ENCODE measurements at regions not wholly inside any gene's neighbourhood (a gene's known extent, or its start where the extent isn't known, plus 50 kb on each side); places are given as distances from the start of the nearest gene placed in this dataset.

- DNase-seq (ENCODE audit: low read depth), result no peak
- no peak overlapping the region for H3K4me3 ChIP-seq (ENCODE audit: low read depth, low read length)
- no peak for TF ChIP-seq CTCF (IDR thresholded peaks at IDR 0.05; ENCODE audit: insufficient read depth, low read depth, low read length, missing control alignments)
Measured at GRCh38 chr13:63586467-63586866, 2170.8 kb upstream of the PCDH20 start.

- no peak for DNase-seq (ENCODE audit: low read depth)
- TF ChIP-seq CTCF (IDR thresholded peaks at IDR 0.05; ENCODE audit: insufficient read depth, low read depth, low read length, missing control alignments), result no peak
- H3K4me3 ChIP-seq (ENCODE audit: low read depth, low read length), result no peak overlapping the region
Measured at GRCh38 chr13:63578796-63579195, 2163.1 kb upstream of the PCDH20 start.

- DNase-seq (ENCODE audit: low read depth), result no peak
- H3K4me3 ChIP-seq (ENCODE audit: low read depth, low read length), result no peak overlapping the region
- no peak for TF ChIP-seq CTCF (IDR thresholded peaks at IDR 0.05; ENCODE audit: insufficient read depth, low read depth, low read length, missing control alignments)
Measured at GRCh38 chr13:63567031-63567430, 2151.4 kb upstream of the PCDH20 start.

GRCh38 chr13:63554157-63554556, 2138.5 kb upstream of the PCDH20 start:
- TF ChIP-seq CTCF (IDR thresholded peaks at IDR 0.05; ENCODE audit: insufficient read depth, low read depth, low read length, missing control alignments), result no peak
- no peak overlapping the region for H3K4me3 ChIP-seq (ENCODE audit: low read depth, low read length)
- DNase-seq (ENCODE audit: low read depth), result no peak

- no peak for TF ChIP-seq CTCF (IDR thresholded peaks at IDR 0.05; ENCODE audit: insufficient read depth, low read depth, low read length, missing control alignments)
- no peak overlapping the region for H3K4me3 ChIP-seq (ENCODE audit: low read depth, low read length)
- DNase-seq (ENCODE audit: low read depth), result no peak
Measured at GRCh38 chr13:63551731-63552130, 2136.1 kb upstream of the PCDH20 start.

GRCh38 chr13:63546524-63546923, 2130.9 kb upstream of the PCDH20 start:
- no peak overlapping the region for H3K4me3 ChIP-seq (ENCODE audit: low read depth, low read length)
- TF ChIP-seq CTCF (IDR thresholded peaks at IDR 0.05; ENCODE audit: insufficient read depth, low read depth, low read length, missing control alignments), result no peak
- no peak for DNase-seq (ENCODE audit: low read depth)

- DNase-seq (ENCODE audit: low read depth), result no peak
- no peak for TF ChIP-seq CTCF (IDR thresholded peaks at IDR 0.05; ENCODE audit: insufficient read depth, low read depth, low read length, missing control alignments)
- H3K4me3 ChIP-seq (ENCODE audit: low read depth, low read length), result no peak overlapping the region
Measured at GRCh38 chr13:63542770-63543169, 2127.1 kb upstream of the PCDH20 start.
